22Rv1 (cell line): ENCODE measurements at regions not wholly inside any gene's neighbourhood (a gene's known extent, or its start where the extent isn't known, plus 50 kb on each side); places are given as distances from the start of the nearest gene placed in this dataset.

Experiments used
- H3K27ac ChIP-seq: fragments of 450-650 bp; 2 replicates; pipeline ENCODE4 v1.5.1; 2017
- ZFX ChIP-seq: fragments of 450-650 bp; IDR thresholded peaks from 2 replicates; pipeline ENCODE4 v1.6.1; 2017; ENCODE audit warnings: antibody characterized with exemption, borderline replicate concordance
- TF ChIP-seq, protein P1 (sequence below): fragments of 450-650 bp; IDR thresholded peaks from 2 replicates; pipeline ENCODE4 v1.5.1; 2017; ENCODE audit warnings: mild to moderate bottlenecking

- TF ChIP-seq, protein P1, sequence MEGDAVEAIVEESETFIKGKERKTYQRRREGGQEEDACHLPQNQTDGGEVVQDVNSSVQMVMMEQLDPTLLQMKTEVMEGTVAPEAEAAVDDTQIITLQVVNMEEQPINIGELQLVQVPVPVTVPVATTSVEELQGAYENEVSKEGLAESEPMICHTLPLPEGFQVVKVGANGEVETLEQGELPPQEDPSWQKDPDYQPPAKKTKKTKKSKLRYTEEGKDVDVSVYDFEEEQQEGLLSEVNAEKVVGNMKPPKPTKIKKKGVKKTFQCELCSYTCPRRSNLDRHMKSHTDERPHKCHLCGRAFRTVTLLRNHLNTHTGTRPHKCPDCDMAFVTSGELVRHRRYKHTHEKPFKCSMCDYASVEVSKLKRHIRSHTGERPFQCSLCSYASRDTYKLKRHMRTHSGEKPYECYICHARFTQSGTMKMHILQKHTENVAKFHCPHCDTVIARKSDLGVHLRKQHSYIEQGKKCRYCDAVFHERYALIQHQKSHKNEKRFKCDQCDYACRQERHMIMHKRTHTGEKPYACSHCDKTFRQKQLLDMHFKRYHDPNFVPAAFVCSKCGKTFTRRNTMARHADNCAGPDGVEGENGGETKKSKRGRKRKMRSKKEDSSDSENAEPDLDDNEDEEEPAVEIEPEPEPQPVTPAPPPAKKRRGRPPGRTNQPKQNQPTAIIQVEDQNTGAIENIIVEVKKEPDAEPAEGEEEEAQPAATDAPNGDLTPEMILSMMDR: no peak
- TF ChIP-seq ZFX: no peak
- no peak overlapping the region for H3K27ac ChIP-seq
Observed at GRCh38 chr15:93477721-93478120, 388.7 kb upstream of the RGMA start.

DNA sequence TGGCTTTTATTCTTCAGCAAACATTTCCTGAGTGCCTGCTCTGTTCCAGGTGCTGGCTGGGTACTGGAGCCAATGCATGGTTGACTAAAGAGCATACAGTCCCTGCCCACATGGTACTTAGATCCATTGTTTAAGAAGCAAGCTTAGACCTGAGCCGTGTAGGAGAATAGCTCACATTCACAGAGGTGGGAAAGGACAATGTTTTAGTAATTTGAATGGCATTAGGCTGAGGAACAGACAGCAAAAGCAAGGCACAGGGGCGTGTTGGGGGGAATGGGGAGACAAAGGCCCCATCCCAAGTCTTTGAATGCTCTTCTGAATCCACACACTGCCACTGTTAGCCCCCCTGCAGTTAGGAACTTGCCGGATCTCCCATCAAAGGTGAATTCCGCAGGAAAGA, 388.2 kb upstream of the RGMA start:
- TF ChIP-seq ZFX: no peak
- TF ChIP-seq, protein P1: no peak

GRCh38 chr15:93476491-93477177, 387.6 kb upstream of the RGMA start:
- no peak overlapping the region for H3K27ac ChIP-seq
- TF ChIP-seq, protein P1: no peak
- TF ChIP-seq ZFX: no peak

More for the DNA sequence above, 388.2 kb upstream of the RGMA start:
- no peak overlapping the region for H3K27ac ChIP-seq

- TF ChIP-seq ZFX: no peak
- TF ChIP-seq, protein P1: no peak
- no peak overlapping the region for H3K27ac ChIP-seq
Observed at GRCh38 chr15:93474728-93475127, 385.7 kb upstream of the RGMA start.

GRCh38 chr15:93469994-93470393, 381.0 kb upstream of the RGMA start:
- TF ChIP-seq, protein P1: no peak
- no peak for TF ChIP-seq ZFX
- H3K27ac ChIP-seq: no peak overlapping the region

DNA sequence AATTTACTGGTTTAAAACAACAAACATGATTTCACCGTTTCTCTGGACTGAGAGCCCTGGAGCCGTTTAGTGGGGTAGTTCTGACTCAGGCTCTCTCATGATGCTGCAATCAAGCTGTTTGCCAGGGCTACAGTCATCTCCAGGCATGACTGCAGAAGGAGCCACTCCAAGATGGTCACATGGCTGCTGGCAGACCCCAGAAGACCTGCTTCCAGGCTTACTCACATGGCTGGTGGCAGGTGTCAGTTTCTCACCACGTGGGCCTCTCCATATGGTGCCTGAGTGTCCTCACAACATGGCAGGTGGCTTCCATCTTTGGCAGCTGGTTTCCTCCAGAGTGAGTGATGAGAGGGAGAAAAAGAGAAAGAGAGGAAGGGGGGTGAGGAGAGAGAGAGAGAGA, 378.3 kb upstream of the RGMA start:
- H3K27ac ChIP-seq: no peak overlapping the region
- TF ChIP-seq, protein P1: no peak
- TF ChIP-seq ZFX: no peak

- TF ChIP-seq, protein P1: no peak
- no peak for TF ChIP-seq ZFX
Observed at GRCh38 chr15:93466380-93466779, 377.4 kb upstream of the RGMA start.

More at GRCh38 chr15:93466380-93466779, 377.4 kb upstream of the RGMA start:
- no peak overlapping the region for H3K27ac ChIP-seq
